NCI-H446 (cell line): ENCODE measurements at regions not wholly inside any gene's neighbourhood (a gene's known extent, or its start where the extent isn't known, plus 50 kb on each side); places are given as distances from the start of the nearest gene placed in this dataset.

ENCODE experiments used
- DNase-seq, 2 experiments: peaks; one replicate each; lab custom pipeline; 2025; lab: John Stamatoyannopoulos, UW

GRCh38 chr18:1564793-1565192, 660.1 kb downstream of the ADCYAP1 start:
- DNase-seq = no peak

GRCh38 chr18:1571206-1571605, 666.5 kb downstream of the ADCYAP1 start:
- DNase-seq = no peak

- DNase-seq = no peak
Observed at GRCh38 chr18:1573732-1574131, 669.1 kb downstream of the ADCYAP1 start.

- DNase-seq = no peak
Observed at GRCh38 chr18:1575084-1575483, 670.4 kb downstream of the ADCYAP1 start.

GRCh38 chr18:1578505-1578904, 673.8 kb downstream of the ADCYAP1 start:
- no peak for DNase-seq

GRCh38 chr18:1581581-1581980, 676.9 kb downstream of the ADCYAP1 start:
- DNase-seq = no peak

- peak in 1 of 2 experiments; percentile 60 for DNase-seq
Observed at GRCh38 chr18:1585881-1586488, 681.3 kb downstream of the ADCYAP1 start.

- DNase-seq = no peak
Observed at GRCh38 chr18:1593091-1593490, 688.4 kb downstream of the ADCYAP1 start.

GRCh38 chr18:1595195-1595594, 690.5 kb downstream of the ADCYAP1 start:
- no peak for DNase-seq

GRCh38 chr18:1599196-1599595, 694.5 kb downstream of the ADCYAP1 start:
- no peak for DNase-seq

GRCh38 chr18:1604751-1605150, 700.1 kb downstream of the ADCYAP1 start:
- no peak for DNase-seq

- no peak for DNase-seq
Observed at GRCh38 chr18:1618364-1618763, 713.7 kb downstream of the ADCYAP1 start.

- DNase-seq = no peak
Observed at GRCh38 chr18:1619507-1619906, 714.8 kb downstream of the ADCYAP1 start.

- DNase-seq = no peak
Observed at GRCh38 chr18:1624612-1625011, 719.9 kb downstream of the ADCYAP1 start.

- DNase-seq = no peak
Observed at GRCh38 chr18:1627494-1627893, 722.8 kb downstream of the ADCYAP1 start.

- DNase-seq = no peak
Observed at GRCh38 chr18:1648712-1649111, 744.0 kb downstream of the ADCYAP1 start.

GRCh38 chr18:1652018-1652417, 747.3 kb downstream of the ADCYAP1 start:
- DNase-seq = no peak

- no peak for DNase-seq
Observed at GRCh38 chr18:1653873-1654272, 749.2 kb downstream of the ADCYAP1 start.

- no peak for DNase-seq
Observed at GRCh38 chr18:1657876-1658275, 753.2 kb downstream of the ADCYAP1 start.

GRCh38 chr18:1658908-1659566, 754.4 kb downstream of the ADCYAP1 start:
- no peak for DNase-seq

GRCh38 chr18:1663879-1664705, 759.4 kb downstream of the ADCYAP1 start:
- DNase-seq = peak; percentile 37 to 64

- no peak for DNase-seq
Observed at GRCh38 chr18:1665079-1665478, 760.4 kb downstream of the ADCYAP1 start.

- DNase-seq = no peak
Observed at GRCh38 chr18:1668279-1668678, 763.6 kb downstream of the ADCYAP1 start.
